Upper lobe of left lung (tissue), 6 donors: ENCODE measurements at regions not wholly inside any gene's neighbourhood (a gene's known extent, or its start where the extent isn't known, plus 50 kb on each side); places are given as distances from the start of the nearest gene placed in this dataset.

Source experiments
- ATAC-seq, 2 donors: fragments of 200-7000 bp; cut with Tn5 transposase; one replicate each; pipeline ENCODE4 v1.9.1; 2022; ENCODE audit warnings: mild to moderate bottlenecking in 2 of 2, moderate library complexity in 2 of 2; ENCODE audit not compliant: low FRiP score in 2 of 2
- DNase-seq, 2 donors: peaks; one replicate each; pipeline ENCODE4 v3.0.0-alpha.2; 2019 to 2020
- H3K27ac ChIP-seq, 4 donors: fragments of 200-600 bp; sonication (generic); one replicate each; pipeline ENCODE4 v1.5.1; 2016 to 2019
- H3K27me3 ChIP-seq, 4 donors: fragments of 200-600 bp; sonication (generic); one replicate each; pipeline ENCODE4 v1.5.1; 2017 to 2019
- H3K36me3 ChIP-seq, 4 donors: fragments of 200-600 bp; sonication (generic); one replicate each; pipeline ENCODE4 v1.5.1; 2016 to 2019
- H3K4me1 ChIP-seq, 4 donors: fragments of 200-600 bp; sonication (generic); one replicate each; pipeline ENCODE4 v1.5.1; 2018 to 2019
- H3K4me3 ChIP-seq, 4 donors: fragments of 200-600 bp; sonication (generic); one replicate each; pipeline ENCODE4 v1.5.1; 2017 to 2019; ENCODE audit warnings: mild to moderate bottlenecking in 2 of 4, moderate library complexity in 1 of 4
- H3K9me3 ChIP-seq, 4 donors: fragments of 200-600 bp; sonication (generic); one replicate each; pipeline ENCODE4 v1.5.1; 2018 to 2019
- CTCF ChIP-seq, 6 experiments: fragments of 450-650 bp in 4 of 6; fragments of 200-600 bp in 2 of 6; sonication (generic) in 2 of 6; IDR thresholded peaks; one replicate each; pipeline ENCODE4 v1.5.1; 2016 to 2019; ENCODE audit warnings: antibody characterized with exemption in 6 of 6
- EP300 ChIP-seq, 4 donors: sonication (generic); formaldehyde crosslinking; IDR thresholded peaks; one replicate each; pipeline ENCODE4 v1.5.1; 2017; ENCODE audit warnings: antibody characterized with exemption in 4 of 4, control low read depth in 2 of 4
- POLR2A ChIP-seq, 4 donors: fragments of 450-650 bp; IDR thresholded peaks; one replicate each; pipeline ENCODE4 v1.5.1; 2016 to 2017; ENCODE audit warnings: antibody characterized with exemption in 4 of 4, mild to moderate bottlenecking in 2 of 4
- POLR2AphosphoS5 ChIP-seq, 2 donors: sonication (generic); formaldehyde crosslinking; IDR thresholded peaks; one replicate each; pipeline ENCODE4 v1.5.1; 2017; ENCODE audit warnings: antibody characterized with exemption in 2 of 2
- WGBS, 2 donors: methylation state at CpG; one replicate each; pipeline ENCODE4 v1.1.5; 2017 to 2018; 5-methylcytosine and 5-hydroxymethylcytosine counted together
- donor health status: DM: no; HTN: no; CAD: no; lungs with moderate emphysema.
- donor health status: DM: no; HTN: yes; CAD: no; lungs with severe emphysema.

GRCh38 chrX:28229217-28229616 is 248.0 kb upstream of the DCAF8L1 start:
- H3K4me1 ChIP-seq, result no peaks in the 10 kb centered on the region
- ATAC-seq (no peak), DNase-seq (no peak)
- H3K27ac ChIP-seq, result no peak overlapping the region
- no peak for TF ChIP-seq EP300 (IDR thresholded peaks at IDR 0.05)
- no peak for TF ChIP-seq CTCF (IDR thresholded peaks at IDR 0.05)
- TF ChIP-seq POLR2AphosphoS5 (IDR thresholded peaks at IDR 0.05), result no peak
- no peak for TF ChIP-seq POLR2A (IDR thresholded peaks at IDR 0.05)
- H3K4me3 ChIP-seq, result no peak overlapping the region
- no peaks in the 10 kb centered on the region for H3K9me3 ChIP-seq
- H3K27me3 ChIP-seq, result no peaks in the 10 kb centered on the region
- H3K36me3 ChIP-seq, result no peaks in the 10 kb centered on the region

GRCh38 chrX:28225513-28225912 is 244.3 kb upstream of the DCAF8L1 start:
- 60 to 72% methylated on average over 1 of the region's 1 CpG for WGBS, 2 donors

GRCh38 chrX:28223991-28224390 is 242.7 kb upstream of the DCAF8L1 start:
- no peak for ATAC-seq
- no peaks in the 10 kb centered on the region for H3K36me3 ChIP-seq
- 68 to 84% methylated on average over 3 of the region's 3 CpGs for WGBS, 2 donors

More at GRCh38 chrX:28225513-28225912, 244.3 kb upstream of the DCAF8L1 start:
- no peak for DNase-seq
- H3K9me3 ChIP-seq, result no peaks in the 10 kb centered on the region
- H3K4me1 ChIP-seq, result no peaks in the 10 kb centered on the region
- no peaks in the 10 kb centered on the region for H3K36me3 ChIP-seq
- ATAC-seq, result no peak
- no peaks in the 10 kb centered on the region for H3K27me3 ChIP-seq
- TF ChIP-seq EP300 (IDR thresholded peaks at IDR 0.05) (no peak), POLR2A (IDR thresholded peaks at IDR 0.05) (no peak), CTCF (IDR thresholded peaks at IDR 0.05) (no peak), POLR2AphosphoS5 (IDR thresholded peaks at IDR 0.05) (no peak)
- H3K27ac ChIP-seq, result no peak overlapping the region
- H3K4me3 ChIP-seq, result no peak overlapping the region

GRCh38 chrX:28223469-28223868 is 242.2 kb upstream of the DCAF8L1 start:
- no peaks in the 10 kb centered on the region for H3K9me3 ChIP-seq
- ATAC-seq (no peak), DNase-seq (no peak)
- no peaks in the 10 kb centered on the region for H3K27me3 ChIP-seq
- TF ChIP-seq CTCF (IDR thresholded peaks at IDR 0.05) (no peak), EP300 (IDR thresholded peaks at IDR 0.05) (no peak)
- no peak overlapping the region for H3K4me3 ChIP-seq
- 77 to 90% methylated on average over 5 of the region's 5 CpGs for WGBS, 2 donors
- no peaks in the 10 kb centered on the region for H3K36me3 ChIP-seq
- H3K4me1 ChIP-seq, result no peaks in the 10 kb centered on the region
- no peak overlapping the region for H3K27ac ChIP-seq

More at GRCh38 chrX:28223991-28224390, 242.7 kb upstream of the DCAF8L1 start:
- TF ChIP-seq CTCF (IDR thresholded peaks at IDR 0.05) (no peak), EP300 (IDR thresholded peaks at IDR 0.05) (no peak), POLR2A (IDR thresholded peaks at IDR 0.05) (no peak), POLR2AphosphoS5 (IDR thresholded peaks at IDR 0.05) (no peak)
- no peak overlapping the region for H3K4me3 ChIP-seq
- H3K27ac ChIP-seq, result no peak overlapping the region
- no peak for DNase-seq
- no peaks in the 10 kb centered on the region for H3K4me1 ChIP-seq
- H3K27me3 ChIP-seq, result no peaks in the 10 kb centered on the region
- no peaks in the 10 kb centered on the region for H3K9me3 ChIP-seq

GRCh38 chrX:28205905-28206304 is 224.7 kb upstream of the DCAF8L1 start:
- Histone ChIP-seq H3K4me3 (no peak overlapping the region), H3K27me3 (no peaks in the 10 kb centered on the region), H3K27ac (no peak overlapping the region), H3K9me3 (no peaks in the 10 kb centered on the region), H3K4me1 (no peaks in the 10 kb centered on the region), H3K36me3 (no peaks in the 10 kb centered on the region)
- ATAC-seq, result no peak
- no peak for DNase-seq
- WGBS, 2 donors, result 66 to 73% methylated on average over 2 of the region's 2 CpGs
- no peak for TF ChIP-seq POLR2AphosphoS5 (IDR thresholded peaks at IDR 0.05)
